CMK (cell line): ENCODE measurements at regions not wholly inside any gene's neighbourhood (a gene's known extent, or its start where the extent isn't known, plus 50 kb on each side); places are given as distances from the start of the nearest gene placed in this dataset.

Experiments used
- DNase-seq: peaks from one replicate; pipeline ENCODE4 v3.0.0-alpha.2; 2010; ENCODE audit warnings: low read depth

DNA sequence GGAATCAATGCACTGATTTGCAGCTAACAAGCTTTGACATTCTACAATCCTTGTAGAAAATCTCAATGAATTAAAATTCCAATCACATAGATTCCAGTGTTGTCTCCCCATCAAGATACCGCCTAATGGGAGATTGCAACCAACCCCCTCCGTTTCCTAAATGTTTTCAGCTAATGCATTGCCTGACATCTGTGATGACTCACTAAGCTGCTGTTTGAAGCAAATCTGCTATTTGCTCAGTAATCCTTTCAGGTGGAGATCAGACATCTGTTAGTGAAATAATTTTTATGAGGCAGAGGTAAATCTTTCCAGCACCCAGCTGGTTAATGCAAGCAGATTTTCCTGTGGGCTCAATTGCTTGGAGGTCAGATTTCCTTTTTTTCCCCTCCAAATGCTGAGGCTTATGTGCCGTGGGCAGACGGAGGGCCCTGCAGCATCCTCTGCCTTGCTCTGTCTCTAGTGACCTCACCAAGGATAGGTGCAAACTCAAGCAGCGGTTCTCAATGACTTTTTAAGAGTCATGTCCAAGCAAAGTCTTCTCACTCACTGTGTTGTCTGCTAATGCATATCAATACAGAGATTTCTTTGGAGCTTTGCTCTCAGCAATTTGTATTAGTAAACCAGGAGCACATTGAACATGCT is 91.1 kb upstream of the RAB3GAP2 start:
- DNase-seq: no peak

DNA sequence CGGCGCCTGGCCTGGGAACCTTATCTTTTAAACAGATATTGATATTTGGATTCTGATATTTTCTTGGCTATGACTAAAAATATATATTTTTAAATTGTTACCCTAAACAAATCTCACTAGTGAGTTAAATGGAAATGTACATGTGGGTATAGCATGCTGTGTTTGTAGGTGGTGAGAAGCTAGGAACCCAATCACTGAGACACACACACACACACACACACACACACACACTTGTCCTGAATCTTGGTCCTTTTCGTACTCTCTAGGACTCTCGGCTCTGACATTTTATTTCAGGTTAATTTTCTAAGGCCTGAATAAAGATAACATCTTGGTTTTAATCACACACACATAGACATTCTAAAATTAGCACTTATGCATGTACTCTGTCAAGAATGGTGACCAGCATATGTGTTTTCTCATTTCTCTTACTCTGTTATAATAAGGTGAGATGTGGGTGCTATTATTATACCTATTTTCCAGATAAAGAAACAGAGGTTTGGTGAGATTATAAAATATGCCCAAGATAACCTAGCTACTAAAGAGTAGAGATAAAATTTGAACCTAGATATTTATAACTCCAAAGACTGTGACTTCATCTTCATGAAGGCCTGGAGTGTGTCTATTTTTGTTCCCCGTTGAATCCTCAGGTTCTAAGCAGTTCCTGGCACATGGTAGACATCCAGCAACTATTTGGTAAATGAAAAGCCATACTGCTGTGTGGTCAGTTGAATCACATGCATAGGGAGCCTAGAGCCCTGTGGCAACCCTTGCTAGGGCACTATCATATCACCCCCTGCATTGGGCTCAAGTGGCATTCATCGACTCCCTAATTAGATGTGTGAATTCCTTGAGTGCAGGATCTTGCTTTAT is 85.0 kb upstream of the RAB3GAP2 start:
- DNase-seq: no peak

DNA sequence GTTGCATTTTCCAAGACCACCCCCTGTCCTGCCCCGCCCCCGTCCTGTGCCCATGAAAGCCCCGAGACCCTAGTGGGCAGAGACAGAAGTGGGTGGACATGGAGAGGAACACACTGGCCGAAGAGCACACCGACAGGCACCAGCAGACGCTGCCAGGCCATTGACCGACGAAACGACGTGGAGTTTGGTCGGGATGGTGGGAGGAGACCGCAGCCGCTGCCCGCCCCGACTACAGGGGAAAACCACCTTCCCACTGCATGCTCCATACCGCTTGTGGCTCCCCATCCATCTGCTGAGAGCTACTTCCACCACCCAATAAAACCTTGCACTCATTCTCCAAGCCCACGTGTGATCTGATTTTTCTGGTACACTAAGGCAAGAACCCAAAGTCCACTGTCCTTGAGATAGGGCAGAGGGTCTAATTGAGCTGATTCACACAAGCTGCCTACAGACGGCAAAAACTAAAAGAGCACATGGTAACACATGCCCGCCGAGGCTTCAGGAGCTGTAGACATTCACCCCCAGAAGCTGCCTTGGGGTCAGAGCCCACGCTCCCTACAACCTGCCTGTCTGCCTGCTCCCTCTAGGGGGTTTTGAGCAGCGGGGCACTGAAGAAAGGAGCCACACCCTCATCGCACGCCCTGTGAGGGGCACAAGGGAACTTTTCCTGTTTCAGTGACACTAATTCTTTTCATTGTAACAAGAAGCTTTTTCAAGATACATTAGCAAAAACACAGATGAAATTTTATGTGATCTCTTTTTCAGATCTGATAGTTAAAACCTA is 81.2 kb upstream of the RAB3GAP2 start:
- DNase-seq: no peak

DNA sequence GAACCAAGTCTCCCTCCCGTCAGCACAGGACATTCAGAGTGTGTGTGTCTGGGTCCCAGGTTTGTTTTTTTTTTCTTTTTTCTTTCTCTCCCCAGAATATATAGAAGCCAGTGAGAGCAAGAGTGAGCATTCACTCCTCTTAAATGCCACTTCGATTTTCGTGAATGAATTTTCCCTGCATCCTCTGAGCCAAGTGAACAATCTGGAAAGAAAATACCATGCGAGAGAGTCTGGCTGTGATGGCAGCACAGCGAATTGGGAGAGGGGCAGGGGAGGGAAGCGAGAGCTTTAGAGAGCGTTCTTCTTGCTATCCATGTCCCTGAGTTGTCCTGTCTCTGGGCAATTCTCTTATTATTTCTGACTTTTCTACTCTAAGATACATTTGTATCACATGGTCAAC is 76.0 kb upstream of the RAB3GAP2 start:
- DNase-seq: no peak

DNA sequence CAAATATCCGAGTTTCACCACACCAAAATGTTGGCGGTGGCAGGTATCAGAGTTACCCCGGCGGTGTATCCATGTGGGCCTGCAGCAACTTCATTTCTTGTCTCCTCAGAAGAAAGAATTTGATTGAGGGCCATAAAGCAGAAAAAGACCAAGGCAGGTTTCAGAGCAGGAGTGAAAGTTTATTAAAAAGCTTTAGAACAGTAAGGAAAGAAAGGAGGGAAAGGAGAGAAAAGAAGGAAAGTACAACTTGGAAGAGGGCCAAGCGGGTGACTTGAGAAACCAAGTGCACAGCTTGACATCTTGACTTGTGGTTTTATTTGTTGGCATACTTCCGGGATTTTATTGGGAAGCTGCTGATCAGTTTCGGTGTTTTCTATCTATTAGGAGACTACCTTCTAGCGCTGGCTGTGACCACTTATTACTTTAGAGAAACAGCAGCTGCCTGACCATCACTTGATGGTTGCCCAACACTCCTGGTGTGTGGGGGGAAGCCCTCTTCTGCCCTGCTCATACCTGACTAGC is 75.5 kb upstream of the RAB3GAP2 start:
- DNase-seq: no peak

DNA sequence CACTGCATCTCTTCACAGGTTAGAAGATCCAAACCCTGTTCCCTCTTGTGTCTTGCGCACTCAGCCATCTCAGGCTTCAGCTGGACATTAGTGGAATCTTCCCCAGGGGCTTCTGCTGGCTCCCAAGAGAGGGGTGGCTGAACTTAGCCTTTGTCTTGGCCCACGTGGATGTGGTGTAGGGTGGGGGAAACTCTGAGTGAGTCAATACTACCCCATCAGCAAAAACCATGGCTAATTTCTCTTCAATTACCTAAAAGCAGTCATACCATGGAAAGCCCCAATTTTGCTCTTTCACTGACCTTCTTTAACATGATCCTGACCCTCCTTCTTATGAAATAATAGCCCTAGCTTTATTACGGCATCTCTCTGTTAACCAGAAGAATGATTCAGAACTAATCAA is 72.5 kb upstream of the RAB3GAP2 start:
- no peak for DNase-seq

DNA sequence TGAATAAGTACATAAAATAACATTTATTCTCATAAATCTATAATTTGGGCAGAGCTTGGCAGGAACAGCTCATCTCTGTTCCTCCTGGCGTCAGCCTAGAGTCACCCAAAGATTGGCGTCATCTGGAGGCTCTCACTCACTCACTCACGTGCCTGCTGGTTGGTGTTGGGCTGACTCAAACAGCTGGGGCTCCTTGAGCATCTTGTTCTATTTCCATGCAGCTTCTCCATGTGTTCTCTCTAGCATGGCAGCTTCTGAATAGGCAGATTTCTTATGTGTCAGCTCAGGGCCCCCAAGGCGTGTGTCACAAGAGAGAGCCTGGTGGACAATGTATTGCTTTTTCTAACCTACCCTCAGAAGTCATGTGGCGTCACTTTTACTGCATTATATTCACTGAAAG is 70.6 kb upstream of the RAB3GAP2 start:
- no peak for DNase-seq

DNA sequence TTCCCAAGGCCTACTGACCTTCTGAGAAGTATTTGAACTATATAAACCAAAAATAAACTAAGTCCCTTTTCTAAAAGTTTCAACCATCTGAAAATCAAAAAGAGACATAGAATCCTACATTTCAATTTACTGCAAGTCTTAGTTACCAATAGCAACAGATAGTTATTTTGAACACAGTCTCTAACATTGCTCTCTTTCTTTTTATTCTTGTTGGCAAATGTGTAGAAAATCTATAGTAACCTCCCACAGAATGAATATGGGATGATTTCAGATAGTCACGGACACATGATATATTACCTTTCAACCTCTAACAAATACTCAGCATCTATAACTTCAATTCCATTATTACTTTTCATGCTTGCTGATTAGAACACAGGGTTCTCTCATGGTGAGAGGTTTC is 68.9 kb upstream of the RAB3GAP2 start:
- no peak for DNase-seq

DNA sequence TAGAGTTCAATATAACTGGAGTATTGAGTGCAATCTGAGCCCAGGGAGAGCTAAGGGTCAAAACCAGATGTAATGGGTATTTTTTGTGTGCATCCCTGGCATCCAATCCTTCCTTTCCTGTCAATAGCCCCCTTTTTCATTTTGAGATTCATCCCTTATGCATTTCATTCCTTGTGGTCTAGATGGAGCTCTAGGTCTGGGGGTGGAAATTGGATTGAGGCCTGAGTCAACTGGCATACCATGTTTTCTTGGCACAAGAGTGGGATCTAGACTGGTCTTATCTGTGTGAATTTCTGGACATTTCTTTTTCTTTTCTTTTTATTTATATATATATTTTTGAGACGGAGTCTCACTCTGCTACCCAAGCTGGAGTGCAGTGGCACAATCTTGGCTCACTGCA is 67.3 kb upstream of the RAB3GAP2 start:
- DNase-seq: no peak

DNA sequence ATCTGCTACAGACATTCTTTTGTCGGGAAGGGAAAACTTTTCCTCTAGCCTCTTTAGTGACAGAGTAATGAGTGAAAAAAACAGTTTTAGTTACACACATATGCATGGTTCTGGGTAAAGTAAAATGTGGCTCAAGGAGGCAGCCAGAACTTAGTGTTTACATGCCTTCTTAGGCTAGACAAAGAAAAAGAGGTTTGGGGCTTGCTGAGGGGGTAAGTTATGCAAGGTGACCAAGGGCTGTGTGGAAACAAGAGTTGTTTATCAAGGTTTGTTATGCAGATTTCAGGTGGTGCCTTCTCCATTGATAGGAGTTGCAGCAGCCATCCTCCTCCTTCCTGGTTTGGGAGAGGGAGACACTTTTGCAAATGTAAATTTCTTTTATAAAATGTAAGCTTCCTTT is 66.5 kb upstream of the RAB3GAP2 start:
- no peak for DNase-seq

DNA sequence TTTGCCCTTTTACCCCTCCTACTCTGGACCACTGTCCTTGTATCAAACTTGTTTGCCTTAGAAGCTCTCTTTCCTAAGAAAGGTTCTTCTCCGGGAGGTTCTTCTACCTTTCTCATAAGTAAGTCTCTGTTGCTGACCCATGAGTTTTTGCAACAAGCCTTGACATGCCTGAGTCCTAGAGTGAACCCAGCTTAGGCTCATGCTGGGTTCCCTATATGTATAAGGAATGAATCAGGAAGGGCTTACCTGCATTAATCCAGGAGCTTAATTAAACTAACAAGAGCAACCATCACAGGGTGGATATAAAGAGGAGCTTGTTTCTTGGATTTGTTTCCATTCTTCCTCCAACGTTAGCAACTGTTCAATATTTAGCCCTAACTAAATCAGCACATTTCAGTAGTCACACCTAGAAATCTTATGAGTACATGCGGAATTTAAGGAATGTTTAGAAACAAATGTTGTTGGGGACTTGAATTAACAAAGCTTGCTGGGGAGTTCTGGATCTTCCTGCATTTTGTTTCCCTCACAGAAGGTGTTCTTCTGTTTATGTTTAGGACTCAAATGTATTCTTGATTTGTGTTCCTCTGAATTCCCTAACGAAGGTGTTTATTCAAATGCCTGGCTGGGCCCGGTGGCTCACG is 64.3 kb upstream of the RAB3GAP2 start:
- DNase-seq: no peak

DNA sequence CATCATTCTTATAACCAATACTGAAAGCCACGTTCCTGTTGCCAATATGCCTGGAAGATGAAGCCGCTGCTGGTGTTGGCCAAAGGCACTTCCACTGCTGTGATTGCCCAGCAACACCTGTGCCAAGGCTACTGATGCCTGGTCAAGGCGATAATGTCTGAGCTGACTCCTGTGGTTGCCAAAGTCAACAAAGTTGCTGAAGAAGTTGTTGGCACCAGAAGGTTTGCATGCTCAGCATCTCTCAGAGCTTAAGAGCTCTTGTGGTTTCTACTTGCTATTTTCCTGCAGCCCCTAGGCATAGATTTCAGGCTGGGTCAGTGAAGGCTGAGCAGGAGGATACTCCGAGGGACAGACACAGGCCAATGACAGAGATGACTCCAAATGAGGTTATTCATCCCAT is 63.4 kb upstream of the RAB3GAP2 start:
- no peak for DNase-seq

DNA sequence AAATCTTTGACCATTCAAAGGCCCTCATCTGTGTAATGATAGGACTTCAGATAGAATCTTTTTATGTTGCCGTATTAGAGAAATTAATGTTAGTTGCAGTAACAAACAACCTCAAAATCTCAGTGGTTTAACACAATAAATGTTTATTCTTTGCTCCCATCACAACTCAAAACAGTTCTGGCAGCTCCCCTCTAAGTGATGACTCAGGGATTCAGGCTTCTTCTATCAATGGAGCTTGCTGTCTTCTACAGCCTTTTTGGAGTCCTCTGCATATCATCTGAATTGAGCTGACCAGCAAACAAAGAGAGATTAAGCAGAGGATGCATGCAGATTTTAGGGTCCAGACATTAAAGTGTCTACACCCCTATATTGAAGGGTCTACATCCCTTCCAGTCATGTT is 59.1 kb upstream of the RAB3GAP2 start:
- DNase-seq: no peak

DNA sequence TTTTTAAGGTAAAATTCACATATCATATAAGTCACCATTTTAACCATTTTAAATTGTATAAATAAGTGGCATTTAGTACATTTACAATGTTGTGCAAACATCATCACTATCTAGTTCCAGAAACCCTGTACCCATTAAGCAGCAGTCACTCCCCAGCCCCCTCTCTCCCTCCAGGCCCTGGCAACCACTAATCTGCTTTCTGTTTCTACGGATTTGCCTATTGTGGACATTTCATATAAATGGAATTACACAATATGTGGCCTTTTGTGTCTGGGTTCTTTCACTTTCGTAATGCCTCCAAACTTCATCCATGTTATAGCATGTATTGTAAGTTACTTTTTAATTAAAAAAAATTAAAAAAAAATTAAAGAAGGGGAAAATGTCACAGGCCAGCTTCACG is 58.0 kb upstream of the RAB3GAP2 start:
- no peak for DNase-seq

DNA sequence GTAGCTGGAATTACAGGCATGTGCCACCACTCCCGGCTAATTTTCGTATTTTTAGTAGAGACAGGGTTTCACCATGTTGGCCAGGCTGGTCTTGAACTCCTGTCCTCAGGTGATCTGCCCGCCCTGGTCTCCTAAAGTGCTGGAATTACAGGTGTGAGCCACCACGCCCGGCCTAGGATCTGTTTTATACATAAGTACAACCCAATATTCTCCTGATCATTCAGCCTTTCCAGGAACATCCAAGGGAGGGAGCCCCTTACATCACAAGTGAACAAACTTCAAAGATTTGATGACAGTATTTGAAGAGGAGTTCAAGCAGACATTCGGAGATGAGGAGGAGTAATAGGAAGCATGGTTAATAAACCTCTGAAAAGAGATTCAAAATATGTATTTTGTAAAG is 54.9 kb upstream of the RAB3GAP2 start:
- no peak for DNase-seq

DNA sequence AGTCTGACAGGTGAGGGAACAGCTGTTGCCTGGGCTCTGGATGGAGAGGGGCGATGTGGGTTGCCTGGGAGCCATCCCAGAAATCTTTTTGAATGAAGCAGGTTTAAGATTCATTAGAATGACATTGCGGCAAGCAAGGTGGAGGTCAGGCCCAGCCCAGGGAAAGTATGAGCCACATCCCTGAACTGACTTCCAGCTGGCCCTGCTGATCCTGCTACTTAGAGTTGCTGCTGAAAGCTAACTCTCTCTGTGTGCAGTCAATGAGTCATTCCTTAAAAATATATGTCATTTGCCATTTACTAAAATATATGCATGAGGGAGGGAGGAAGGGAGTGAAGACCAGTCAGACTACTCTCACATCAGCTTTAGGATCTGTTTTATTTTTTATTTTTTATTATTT is 54.3 kb upstream of the RAB3GAP2 start:
- no peak for DNase-seq

DNA sequence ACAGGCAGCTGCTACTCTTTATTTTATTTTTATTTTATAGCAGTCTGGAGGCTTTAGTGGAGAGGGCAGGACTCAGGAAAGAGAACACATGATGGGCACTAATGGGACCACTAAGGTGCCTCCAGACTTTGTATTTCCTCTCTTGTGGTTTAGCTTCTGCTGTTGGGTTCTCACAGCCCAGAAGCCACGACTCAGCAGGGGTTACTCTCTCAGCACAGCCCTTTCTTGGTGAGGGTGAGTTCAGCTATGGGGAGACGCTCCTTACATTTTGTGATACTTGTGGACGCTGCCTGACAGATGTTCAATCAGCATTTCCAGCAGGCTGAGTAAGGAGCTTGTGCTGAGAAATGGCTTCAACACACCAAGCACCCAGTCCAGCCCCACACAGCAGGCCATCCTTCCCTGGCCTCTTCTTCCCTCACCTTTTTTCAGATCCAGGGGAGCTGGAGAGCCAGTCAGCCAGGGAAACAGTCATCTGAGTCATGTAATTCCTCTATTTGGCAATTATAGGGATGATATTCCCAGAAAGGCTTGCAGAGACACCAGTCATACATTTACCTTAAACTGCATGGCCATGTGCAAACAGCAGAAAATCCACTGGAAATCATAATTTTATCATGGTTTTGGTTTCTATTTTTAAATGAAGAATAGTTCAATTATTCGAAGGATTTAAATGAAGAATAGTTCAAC is 53.2 kb upstream of the RAB3GAP2 start:
- DNase-seq: no peak

DNA sequence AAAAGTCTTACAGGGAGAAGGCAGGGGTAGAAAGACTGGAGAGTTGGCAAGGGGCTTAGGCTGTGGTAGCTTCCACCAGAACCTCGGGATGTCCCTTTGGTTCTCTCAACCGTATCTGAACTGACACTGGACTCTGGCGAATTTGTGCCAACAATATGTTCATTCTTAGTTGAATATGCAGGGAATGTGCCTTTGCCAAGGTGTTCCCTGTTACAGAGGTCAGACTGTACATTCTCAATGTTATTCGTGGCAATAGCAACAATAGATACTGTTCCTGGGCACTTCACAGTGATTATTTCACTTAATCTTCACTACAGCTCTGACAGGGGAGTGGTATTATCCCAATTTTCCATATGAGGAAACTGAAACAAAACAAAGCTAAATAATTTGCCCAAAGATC is 51.5 kb upstream of the RAB3GAP2 start:
- no peak for DNase-seq

DNA sequence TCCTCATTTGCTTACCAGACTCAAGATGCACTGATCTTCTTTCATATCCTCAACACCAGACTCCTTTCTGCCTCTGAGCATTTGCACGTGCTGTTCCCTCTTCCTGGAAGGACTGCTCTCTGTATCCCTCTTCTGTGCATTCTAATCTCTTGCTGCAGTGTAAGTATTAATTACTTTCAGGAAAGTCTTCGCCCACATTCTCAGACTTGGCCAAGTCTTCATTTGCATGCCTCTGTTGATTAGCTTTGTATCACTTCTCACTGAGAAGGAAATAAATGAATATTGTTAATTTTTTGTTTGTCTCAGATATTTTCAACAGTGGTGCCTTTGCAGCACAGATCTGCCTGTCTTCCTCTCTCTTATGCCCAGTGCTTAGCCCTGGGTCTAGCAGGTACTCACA is 50.3 kb upstream of the RAB3GAP2 start:
- DNase-seq: no peak
